Lower leg skin (tissue), 3 donors: ENCODE measurements at regions not wholly inside any gene's neighbourhood (a gene's known extent, or its start where the extent isn't known, plus 50 kb on each side); places are given as distances from the start of the nearest gene placed in this dataset.

Source experiments
- POLR2A ChIP-seq, 2 donors: fragments of 450-650 bp; IDR thresholded peaks; one replicate each; pipeline ENCODE4 v1.6.1; 2016 to 2017; ENCODE audit warnings: antibody characterized with exemption in 2 of 2, mild to moderate bottlenecking in 1 of 2, moderate library complexity in 1 of 2
- TF ChIP-seq, protein P1 (sequence below), 3 donors: fragments of 450-650 bp; IDR thresholded peaks; one replicate each; pipeline ENCODE4 v1.5.1; 2016; ENCODE audit warnings: antibody characterized with exemption in 3 of 3, mild to moderate bottlenecking in 3 of 3, moderate library complexity in 2 of 3

DNA sequence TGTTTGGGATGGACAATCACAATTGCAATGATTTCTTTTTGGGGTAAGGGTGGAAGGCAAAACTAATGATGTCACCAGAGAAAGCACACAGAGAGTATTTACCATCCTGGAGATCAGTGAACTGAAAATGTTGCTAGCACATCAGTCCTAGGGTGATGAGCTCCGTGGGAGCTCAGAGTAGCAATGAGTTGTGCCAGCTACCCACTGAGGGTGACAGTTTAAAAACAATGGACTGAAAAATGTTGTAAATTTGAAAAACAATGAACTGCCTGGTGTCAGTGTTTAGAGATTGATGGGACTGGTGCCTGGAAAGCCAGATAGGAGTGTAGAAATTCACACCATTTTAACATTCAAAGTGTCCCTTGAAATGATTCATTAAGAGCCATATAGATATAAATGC lies 198.5 kb downstream of the ATP23 start:
- TF ChIP-seq, protein P1, sequence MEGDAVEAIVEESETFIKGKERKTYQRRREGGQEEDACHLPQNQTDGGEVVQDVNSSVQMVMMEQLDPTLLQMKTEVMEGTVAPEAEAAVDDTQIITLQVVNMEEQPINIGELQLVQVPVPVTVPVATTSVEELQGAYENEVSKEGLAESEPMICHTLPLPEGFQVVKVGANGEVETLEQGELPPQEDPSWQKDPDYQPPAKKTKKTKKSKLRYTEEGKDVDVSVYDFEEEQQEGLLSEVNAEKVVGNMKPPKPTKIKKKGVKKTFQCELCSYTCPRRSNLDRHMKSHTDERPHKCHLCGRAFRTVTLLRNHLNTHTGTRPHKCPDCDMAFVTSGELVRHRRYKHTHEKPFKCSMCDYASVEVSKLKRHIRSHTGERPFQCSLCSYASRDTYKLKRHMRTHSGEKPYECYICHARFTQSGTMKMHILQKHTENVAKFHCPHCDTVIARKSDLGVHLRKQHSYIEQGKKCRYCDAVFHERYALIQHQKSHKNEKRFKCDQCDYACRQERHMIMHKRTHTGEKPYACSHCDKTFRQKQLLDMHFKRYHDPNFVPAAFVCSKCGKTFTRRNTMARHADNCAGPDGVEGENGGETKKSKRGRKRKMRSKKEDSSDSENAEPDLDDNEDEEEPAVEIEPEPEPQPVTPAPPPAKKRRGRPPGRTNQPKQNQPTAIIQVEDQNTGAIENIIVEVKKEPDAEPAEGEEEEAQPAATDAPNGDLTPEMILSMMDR (IDR thresholded peaks at IDR 0.05): no peak
- no peak for TF ChIP-seq POLR2A (IDR thresholded peaks at IDR 0.05)
